Mesendoderm (in vitro differentiated cells): ENCODE measurements at regions not wholly inside any gene's neighbourhood (a gene's known extent, or its start where the extent isn't known, plus 50 kb on each side); places are given as distances from the start of the nearest gene placed in this dataset.
A peak's percentile ranks its signal among the peaks of the same experiment; 100 is the strongest.

Experiments used
- DNase-seq: peaks from one replicate; pipeline ENCODE4 v3.0.0; 2013
- H2AK5ac ChIP-seq: 2 replicates; pipeline ENCODE4 v1.6.1; 2013; ENCODE audit warnings: low read length, inconsistent platforms
- H2BK120ac ChIP-seq: 2 replicates; pipeline ENCODE4 v1.6.1; 2013; ENCODE audit warnings: low read depth, mild to moderate bottlenecking, low read length, moderate library complexity, mixed read lengths
- H2BK15ac ChIP-seq: replicated peaks from 2 replicates; pipeline ENCODE4 v1.6.1; 2013; ENCODE audit warnings: low read depth, mild to moderate bottlenecking, moderate library complexity
- H2BK5ac ChIP-seq: 2 replicates; pipeline ENCODE4 v1.6.1; 2013; ENCODE audit warnings: low read length, inconsistent platforms
- H3K18ac ChIP-seq: 2 replicates; pipeline ENCODE4 v1.6.1; 2013; ENCODE audit warnings: mild to moderate bottlenecking, low read length, mixed read lengths
- H3K23ac ChIP-seq: one replicate; pipeline ENCODE4 v1.6.1; 2013; ENCODE audit warnings: low read length
- H3K27ac ChIP-seq: 2 replicates; pipeline ENCODE4 v1.5.1; 2013; ENCODE audit warnings: low read depth, mild to moderate bottlenecking, inconsistent platforms, low read length, moderate library complexity
- H3K27me3 ChIP-seq: 2 replicates; pipeline ENCODE4 v1.6.1; 2013; ENCODE audit warnings: low read length, control low read depth, mild to moderate bottlenecking, inconsistent platforms; ENCODE audit not compliant: insufficient read depth, poor library complexity
- H3K36me3 ChIP-seq: 2 replicates; pipeline ENCODE4 v1.6.1; 2013; ENCODE audit warnings: low read length, inconsistent platforms; ENCODE audit not compliant: control insufficient read depth, insufficient read depth
- H3K4ac ChIP-seq: one replicate; pipeline ENCODE4 v1.6.1; 2013; ENCODE audit warnings: low read depth, mild to moderate bottlenecking, low read length, moderate library complexity
- H3K4me1 ChIP-seq: 2 replicates; pipeline ENCODE4 v1.6.1; 2013; ENCODE audit warnings: low read depth, low read length, inconsistent platforms; ENCODE audit not compliant: control insufficient read depth
- H3K4me2 ChIP-seq: 2 replicates; pipeline ENCODE4 v1.6.1; 2013; ENCODE audit warnings: low read length
- H3K4me3 ChIP-seq: 2 replicates; pipeline ENCODE4 v1.5.1; 2013; ENCODE audit warnings: mild to moderate bottlenecking, low read length
- H3K56ac ChIP-seq: one replicate; pipeline ENCODE4 v1.6.1; 2013; ENCODE audit warnings: low read length
- H3K79me1 ChIP-seq: 2 replicates; pipeline ENCODE4 v1.6.1; 2013; ENCODE audit warnings: low read length, inconsistent platforms
- H3K79me2 ChIP-seq: 2 replicates; pipeline ENCODE4 v1.6.1; 2013; ENCODE audit warnings: mild to moderate bottlenecking, low read length; ENCODE audit not compliant: control insufficient read depth, insufficient read depth
- H3K9ac ChIP-seq: 2 replicates; pipeline ENCODE4 v1.6.1; 2013; ENCODE audit warnings: low read length, inconsistent platforms
- H4K5ac ChIP-seq: one replicate; pipeline ENCODE4 v1.6.1; 2013; ENCODE audit warnings: low read length
- H4K8ac ChIP-seq: one replicate; pipeline ENCODE4 v1.6.1; 2013; ENCODE audit warnings: low read depth, mild to moderate bottlenecking, control low read depth, low read length, moderate library complexity
- WGBS: extraction: QIAGEN DNeasy Blood & Tissue Kit; methylation state at CpG from one replicate; pipeline ENCODE4 v1.1.7; 2013; ENCODE audit warnings: low lambda C conversion rate, missing lambda C conversion rate; ENCODE audit not compliant: insufficient coverage; ENCODE audit errors: extremely low coverage; 5-methylcytosine and 5-hydroxymethylcytosine counted together

- Histone ChIP-seq H3K4me3 (no peak overlapping the region), H2BK5ac (no peak overlapping the region), H3K4me1 (no peaks in the 10 kb centered on the region), H3K56ac (no peak overlapping the region), H4K5ac (no peak overlapping the region), H3K27me3 (no peaks in the 10 kb centered on the region), H3K23ac (no peak overlapping the region), H3K4ac (no peak overlapping the region), H3K9ac (no peak overlapping the region), H3K79me2 (no peaks in the 10 kb centered on the region), H3K36me3 (no peaks in the 10 kb centered on the region), H2BK15ac (no peak overlapping the region), H3K27ac (no peak overlapping the region), H3K18ac (no peak overlapping the region), H2AK5ac (no peak overlapping the region), H3K4me2 (no peak overlapping the region), H4K8ac (no peak overlapping the region), H2BK120ac (no peak overlapping the region), H3K79me1 (no peaks in the 10 kb centered on the region)
- WGBS, result no CpG with 5 or more reads among the region's 10 CpGs
- DNase-seq, result no peak
These were observed 181.8 kb downstream of the BUD13 start for GRCh38 chr11:116590844-116591570.

- Histone ChIP-seq H3K27ac (no peak overlapping the region), H3K9ac (no peak overlapping the region), H3K56ac (no peak overlapping the region), H4K5ac (no peak overlapping the region), H3K23ac (no peak overlapping the region), H3K36me3 (no peaks in the 10 kb centered on the region), H3K18ac (no peak overlapping the region), H2BK15ac (no peak overlapping the region), H2BK120ac (no peak overlapping the region), H3K4me3 (no peak overlapping the region), H3K27me3 (no peaks in the 10 kb centered on the region), H3K4me1 (no peaks in the 10 kb centered on the region), H3K79me1 (no peaks in the 10 kb centered on the region), H3K4ac (no peak overlapping the region), H3K79me2 (no peaks in the 10 kb centered on the region), H2AK5ac (no peak overlapping the region), H2BK5ac (no peak overlapping the region), H4K8ac (no peak overlapping the region), H3K4me2 (no peak overlapping the region)
- WGBS, result no CpG with 5 or more reads among the region's 5 CpGs
- no peak for DNase-seq
These were observed 183.4 kb downstream of the BUD13 start for GRCh38 chr11:116589402-116589801.

- H2BK15ac ChIP-seq, result no peak overlapping the region
- H4K5ac ChIP-seq, result no peak overlapping the region
- no peak overlapping the region for H2AK5ac ChIP-seq
- no peak overlapping the region for H2BK5ac ChIP-seq
- no peaks in the 10 kb centered on the region for H3K4me1 ChIP-seq
- no peak overlapping the region for H3K56ac ChIP-seq
- H3K4me3 ChIP-seq, result no peak overlapping the region
- H4K8ac ChIP-seq, result no peak overlapping the region
- no peak overlapping the region for H3K23ac ChIP-seq
- H3K4ac ChIP-seq, result no peak overlapping the region
- no peak for DNase-seq
- no peaks in the 10 kb centered on the region for H3K36me3 ChIP-seq
- H3K27ac ChIP-seq, result no peak overlapping the region
- no peaks in the 10 kb centered on the region for H3K79me1 ChIP-seq
- no peak overlapping the region for H2BK120ac ChIP-seq
- no peak overlapping the region for H3K9ac ChIP-seq
- peaks cover 4% of the 10 kb centered on the region for H3K27me3 ChIP-seq
- no CpG with 5 or more reads among the region's 6 CpGs for WGBS
- H3K79me2 ChIP-seq, result no peaks in the 10 kb centered on the region
- no peak overlapping the region for H3K18ac ChIP-seq
- H3K4me2 ChIP-seq, result no peak overlapping the region
These were observed 186.4 kb downstream of the BUD13 start for GRCh38 chr11:116586392-116586791.

DNA sequence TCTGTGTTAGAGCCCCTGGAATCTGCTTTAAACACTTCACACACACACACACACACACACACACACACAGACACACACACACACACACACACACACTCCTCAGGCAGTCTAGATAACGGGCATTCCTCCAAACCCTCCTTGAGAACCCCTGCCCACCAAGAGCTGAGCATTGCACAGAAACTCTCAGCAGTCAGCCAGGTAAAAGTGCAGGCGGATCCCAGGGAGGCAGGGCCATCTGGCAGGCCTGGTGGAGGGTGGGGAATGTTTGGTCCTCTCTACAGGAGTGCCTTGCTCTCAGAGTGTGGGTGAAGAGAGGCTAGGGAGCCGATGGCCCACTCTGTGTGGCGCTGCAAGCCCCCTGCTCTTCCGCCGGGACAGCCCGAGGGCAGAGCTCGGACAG lies 190.2 kb downstream of the BUD13 start:
- no peak overlapping the region for H2BK120ac ChIP-seq
- no peaks in the 10 kb centered on the region for H3K79me1 ChIP-seq
- H3K23ac ChIP-seq, result no peak overlapping the region
- H4K5ac ChIP-seq, result no peak overlapping the region
- no peak overlapping the region for H3K4ac ChIP-seq
- H3K4me3 ChIP-seq, result no peak overlapping the region
- H3K4me2 ChIP-seq, result no peak overlapping the region
- H3K27me3 ChIP-seq, result peaks cover 4% of the 10 kb centered on the region
- H3K18ac ChIP-seq, result no peak overlapping the region
- H3K27ac ChIP-seq, result no peak overlapping the region
- peaks cover 8% of the 10 kb centered on the region for H3K4me1 ChIP-seq
- H4K8ac ChIP-seq, result no peak overlapping the region
- H3K79me2 ChIP-seq, result no peaks in the 10 kb centered on the region
- no peak overlapping the region for H3K9ac ChIP-seq
- H3K36me3 ChIP-seq, result no peaks in the 10 kb centered on the region
- no peak overlapping the region for H2AK5ac ChIP-seq
- H3K56ac ChIP-seq, result no peak overlapping the region
- DNase-seq, result no peak
- no CpG with 5 or more reads among the region's 8 CpGs for WGBS
- H2BK5ac ChIP-seq, result no peak overlapping the region
- no peak overlapping the region for H2BK15ac ChIP-seq

GRCh38 chr11:116581349-116581748 lies 191.4 kb downstream of the BUD13 start:
- H3K18ac ChIP-seq, result no peak overlapping the region
- no peak overlapping the region for H3K23ac ChIP-seq
- H3K79me1 ChIP-seq, result no peaks in the 10 kb centered on the region
- H3K27me3 ChIP-seq, result peaks cover 4% of the 10 kb centered on the region
- H4K8ac ChIP-seq, result no peak overlapping the region
- no peaks in the 10 kb centered on the region for H3K36me3 ChIP-seq
- no peaks in the 10 kb centered on the region for H3K79me2 ChIP-seq
- H2BK5ac ChIP-seq, result no peak overlapping the region
- no peak overlapping the region for H2AK5ac ChIP-seq
- H3K4me3 ChIP-seq, result no peak overlapping the region
- H3K4me2 ChIP-seq, result peak overlapping the region; percentile 0
- H3K56ac ChIP-seq, result peak overlapping the region; percentile 7
- H4K5ac ChIP-seq, result no peak overlapping the region
- H3K27ac ChIP-seq, result no peak overlapping the region
- H3K4me1 ChIP-seq, result peaks cover 8% of the 10 kb centered on the region
- H3K4ac ChIP-seq, result no peak overlapping the region
- DNase-seq, result peak; percentile 31
- no peak overlapping the region for H3K9ac ChIP-seq
- no peak overlapping the region for H2BK120ac ChIP-seq
- no CpG with 5 or more reads among the region's 13 CpGs for WGBS
- no peak overlapping the region for H2BK15ac ChIP-seq

- Histone ChIP-seq H3K4me3 (no peak overlapping the region), H3K56ac (no peak overlapping the region), H2BK15ac (no peak overlapping the region), H3K79me1 (no peaks in the 10 kb centered on the region), H3K27me3 (peaks cover 4% of the 10 kb centered on the region), H3K23ac (no peak overlapping the region), H3K79me2 (no peaks in the 10 kb centered on the region), H3K27ac (no peak overlapping the region), H2BK120ac (no peak overlapping the region), H3K9ac (no peak overlapping the region), H4K5ac (no peak overlapping the region), H2BK5ac (no peak overlapping the region), H2AK5ac (no peak overlapping the region), H4K8ac (no peak overlapping the region), H3K4ac (no peak overlapping the region), H3K4me2 (peak overlapping the region; percentile 0), H3K18ac (no peak overlapping the region), H3K36me3 (no peaks in the 10 kb centered on the region), H3K4me1 (peaks cover 8% of the 10 kb centered on the region)
- no CpG with 5 or more reads among the region's 38 CpGs for WGBS
- peak; percentile 87 for DNase-seq
These were observed 192.0 kb downstream of the BUD13 start for GRCh38 chr11:116580799-116581198.
